GM12801 (cell line): ENCODE measurements at regions not wholly inside any gene's neighbourhood (a gene's known extent, or its start where the extent isn't known, plus 50 kb on each side); places are given as distances from the start of the nearest gene placed in this dataset.

Experiments
- CTCF ChIP-seq: IDR thresholded peaks from one replicate; pipeline ENCODE4 v1.5.1; 2011; ENCODE audit warnings: control low read depth; ENCODE audit not compliant: insufficient read length; ENCODE audit errors: extremely low read depth

DNA sequence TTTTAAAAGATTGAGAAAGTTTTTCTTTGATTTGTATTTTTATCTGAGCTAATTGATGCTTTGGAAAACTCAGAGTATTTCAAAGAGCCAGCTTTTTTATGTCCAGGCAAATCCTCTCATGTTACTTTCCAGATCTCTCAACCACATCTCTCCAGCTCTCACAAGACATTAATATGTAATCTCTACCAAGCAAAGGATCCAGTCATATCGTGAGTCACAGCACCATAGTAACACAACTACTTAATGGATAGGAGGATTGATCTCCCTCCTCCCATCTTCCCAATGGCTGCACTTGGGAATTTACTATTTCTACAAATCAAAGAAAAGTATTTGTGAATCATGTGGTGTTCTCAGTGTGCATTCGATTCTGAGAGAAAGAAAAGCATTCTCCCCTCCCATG, 63.3 kb downstream of the POU4F1 start:
- no peak for TF ChIP-seq CTCF

- TF ChIP-seq CTCF, result no peak
These were observed 78.4 kb downstream of the POU4F1 start for GRCh38 chr13:78524936-78525335.

- no peak for TF ChIP-seq CTCF
These were observed 82.3 kb downstream of the POU4F1 start for GRCh38 chr13:78521091-78521490.

DNA sequence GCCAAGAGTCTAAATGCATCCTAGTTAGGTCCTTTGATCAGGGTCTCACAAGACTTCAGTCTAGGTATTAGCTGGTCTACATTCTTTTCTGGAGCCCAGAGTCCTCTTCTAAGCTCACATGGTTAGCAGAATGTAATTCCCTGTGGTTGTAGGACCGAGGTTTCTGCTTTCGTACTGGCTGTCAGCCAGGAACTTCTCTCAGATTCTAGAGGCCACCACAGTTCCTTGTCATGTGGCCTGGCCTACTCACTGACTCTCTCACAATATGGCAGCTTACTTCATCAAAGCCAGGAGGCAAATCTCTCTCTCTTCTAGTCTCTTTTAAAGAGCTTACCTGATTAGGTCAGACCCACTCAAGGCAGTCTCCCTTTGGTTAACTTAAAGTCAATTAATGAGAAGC, 82.9 kb downstream of the POU4F1 start:
- no peak for TF ChIP-seq CTCF

- TF ChIP-seq CTCF, result no peak
These were observed 103.5 kb downstream of the POU4F1 start for GRCh38 chr13:78499802-78500201.

DNA sequence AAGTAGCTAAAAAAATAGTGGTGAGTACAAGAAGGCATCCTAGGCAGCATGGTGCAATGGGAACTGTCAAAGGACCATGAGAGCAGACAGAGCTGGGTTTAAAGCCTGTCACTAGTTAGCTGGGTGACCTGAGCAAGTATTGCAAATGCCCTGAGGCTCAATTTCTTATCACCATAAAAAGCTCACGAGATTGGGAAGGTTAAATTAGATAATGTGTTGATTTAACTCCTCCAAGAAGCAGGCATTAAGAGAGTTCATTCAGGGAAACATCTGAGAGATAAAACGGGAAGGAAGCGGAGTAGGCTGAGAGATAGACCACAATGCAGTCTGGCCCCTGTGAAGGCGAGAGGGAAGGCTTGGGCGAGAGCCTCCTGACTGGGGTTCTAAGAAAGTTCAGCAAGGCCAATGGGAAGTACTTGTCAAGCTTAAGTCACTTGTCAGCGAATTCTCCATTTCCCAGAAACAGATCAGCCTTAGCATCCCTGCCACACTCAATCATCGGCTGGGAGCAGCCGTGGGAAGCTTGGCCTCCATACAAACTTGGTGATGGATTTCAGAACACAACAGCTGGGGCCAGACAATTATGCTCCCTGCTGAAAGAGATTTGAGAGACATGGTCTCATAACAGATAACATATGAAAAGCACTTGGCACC, 105.5 kb downstream of the POU4F1 start:
- TF ChIP-seq CTCF, result no peak

DNA sequence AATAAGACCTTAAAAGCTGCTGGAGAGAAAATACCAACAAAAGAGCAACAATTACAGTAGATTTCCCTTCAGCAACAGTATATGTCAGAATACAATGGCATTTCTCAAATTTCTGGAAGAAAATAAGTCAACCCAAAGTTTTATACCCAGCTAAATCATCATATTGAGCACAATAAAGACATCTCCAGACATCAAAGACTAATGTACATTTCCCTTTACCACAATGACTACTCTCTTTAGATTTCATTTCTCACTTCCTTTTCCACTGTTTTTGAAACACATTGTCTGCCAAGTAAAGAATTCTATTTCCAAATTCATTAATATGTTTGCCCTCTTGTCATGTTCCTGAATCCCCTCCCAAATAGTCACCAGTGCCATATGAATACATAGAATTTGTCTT, 111.4 kb downstream of the POU4F1 start:
- no peak for TF ChIP-seq CTCF
